Anterior cingulate cortex (tissue), 58 donors: ENCODE measurements at regions not wholly inside any gene's neighbourhood (a gene's known extent, or its start where the extent isn't known, plus 50 kb on each side); places are given as distances from the start of the nearest gene placed in this dataset.
"Not testable (repeated sequence)": the region's sequence is repeated elsewhere in the genome, so short reads cannot be mapped to it uniquely, and the experiment has no call there.

Experiments
- DNase-seq, 58 donors: peaks; one replicate each; lab custom pipeline; 2025; lab: John Stamatoyannopoulos, UW

- DNase-seq, result no peak
Measured at GRCh38 chr17:36839256-36839655, 98.0 kb upstream of the LHX1 start.

- DNase-seq, result no peak
Measured at GRCh38 chr17:36840796-36841195, 96.5 kb upstream of the LHX1 start.

GRCh38 chr17:36842231-36842819 is 95.0 kb upstream of the LHX1 start:
- DNase-seq, result no peak

GRCh38 chr17:36842963-36843558 is 94.2 kb upstream of the LHX1 start:
- DNase-seq, result no peak

- no peak for DNase-seq
Measured at GRCh38 chr17:36844013-36844412, 93.3 kb upstream of the LHX1 start.

GRCh38 chr17:36844601-36845000 is 92.7 kb upstream of the LHX1 start:
- no peak for DNase-seq

- no peak for DNase-seq
Measured at GRCh38 chr17:36845916-36846315, 91.4 kb upstream of the LHX1 start.

- no peak for DNase-seq
Measured at GRCh38 chr17:36846410-36847292, 90.6 kb upstream of the LHX1 start.

- no peak for DNase-seq
Measured at GRCh38 chr17:36848008-36848902, 89.0 kb upstream of the LHX1 start.

GRCh38 chr17:36849020-36849419 is 88.3 kb upstream of the LHX1 start:
- DNase-seq, result not testable (repeated sequence)

GRCh38 chr17:36849871-36850348 is 87.4 kb upstream of the LHX1 start:
- no peak for DNase-seq

GRCh38 chr17:36850790-36851189 is 86.5 kb upstream of the LHX1 start:
- DNase-seq, result no peak

- no peak for DNase-seq
Measured at GRCh38 chr17:36851250-36851649, 86.0 kb upstream of the LHX1 start.

GRCh38 chr17:36852478-36852877 is 84.8 kb upstream of the LHX1 start:
- DNase-seq, result not testable (repeated sequence)

- no peak for DNase-seq
Measured at GRCh38 chr17:36854982-36855381, 82.3 kb upstream of the LHX1 start.

- DNase-seq, result no peak
Measured at GRCh38 chr17:36855459-36855858, 81.8 kb upstream of the LHX1 start.

GRCh38 chr17:36856222-36856621 is 81.1 kb upstream of the LHX1 start:
- no peak for DNase-seq

GRCh38 chr17:36856903-36857381 is 80.3 kb upstream of the LHX1 start:
- peak in 7 of 58 donors; percentile 0 to 27 (median 2) for DNase-seq

- no peak for DNase-seq
Measured at GRCh38 chr17:36857698-36858097, 79.6 kb upstream of the LHX1 start.
